Urinary bladder (tissue), 3 donors: ENCODE measurements at regions not wholly inside any gene's neighbourhood (a gene's known extent, or its start where the extent isn't known, plus 50 kb on each side); places are given as distances from the start of the nearest gene placed in this dataset.

ENCODE experiments used
- DNase-seq: peaks from one replicate; pipeline ENCODE4 v3.0.0-alpha.2; 2015; ENCODE audit errors: extremely low spot score
- H3K27ac ChIP-seq: one replicate; pipeline ENCODE4 v1.5.1; 2013; ENCODE audit warnings: low read depth, mild to moderate bottlenecking, moderate library complexity
- H3K36me3 ChIP-seq: one replicate; pipeline ENCODE4 v1.6.1; 2013; ENCODE audit warnings: mild to moderate bottlenecking, moderate library complexity; ENCODE audit not compliant: insufficient read depth
- H3K4me1 ChIP-seq: one replicate; pipeline ENCODE4 v1.6.1; 2013; ENCODE audit warnings: mild to moderate bottlenecking, moderate library complexity; ENCODE audit not compliant: insufficient read depth
- H3K4me3 ChIP-seq: one replicate; pipeline ENCODE4 v1.5.1; 2013; ENCODE audit warnings: low read depth, low read length
- WGBS: extraction: QIAGEN DNeasy Blood & Tissue Kit; methylation state at CpG from one replicate; pipeline ENCODE4 v1.1.7; 2013; 5-methylcytosine and 5-hydroxymethylcytosine counted together
- donor health status: healthy with polysubstance abuse.
- donor health status: healthy.

DNA sequence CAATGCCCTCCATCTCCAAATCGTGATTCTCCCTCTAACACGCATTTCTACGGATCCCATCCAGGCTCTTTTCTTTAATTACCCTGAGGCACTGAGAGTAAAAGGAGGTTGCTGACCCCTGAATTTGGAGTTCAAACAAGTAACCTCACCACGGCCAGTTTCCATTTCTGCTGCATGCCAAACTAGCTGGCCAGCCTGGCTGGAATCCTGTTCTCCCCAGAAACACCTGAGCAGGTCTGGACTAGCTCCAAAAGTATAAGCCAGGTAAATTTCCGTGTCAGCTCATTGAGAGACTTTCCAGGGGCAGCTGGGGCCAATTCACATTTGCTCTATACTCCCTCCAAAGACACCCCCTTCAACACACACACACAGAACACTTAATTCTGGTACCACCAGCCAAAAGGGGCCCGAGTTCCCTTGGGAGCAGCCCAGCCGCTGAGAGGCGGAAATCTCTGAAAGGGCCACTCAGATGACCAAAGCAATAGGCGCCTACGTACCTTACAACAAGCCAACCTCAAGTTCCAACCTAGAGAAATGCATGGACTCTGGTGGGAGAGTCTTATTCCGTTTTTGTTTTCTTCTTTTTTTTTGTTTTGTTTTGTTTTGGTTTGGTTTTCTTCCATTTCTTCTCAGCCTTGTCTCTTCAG is 131.4 kb downstream of the NDUFA12 start:
- Histone ChIP-seq H3K4me3 (no peak overlapping the region), H3K4me1 (peaks cover 9% of the 10 kb centered on the region), H3K27ac (no peak overlapping the region), H3K36me3 (no peaks in the 10 kb centered on the region)
- WGBS = 72% methylated on average over 11 of the region's 11 CpGs
- DNase-seq = no peak

DNA sequence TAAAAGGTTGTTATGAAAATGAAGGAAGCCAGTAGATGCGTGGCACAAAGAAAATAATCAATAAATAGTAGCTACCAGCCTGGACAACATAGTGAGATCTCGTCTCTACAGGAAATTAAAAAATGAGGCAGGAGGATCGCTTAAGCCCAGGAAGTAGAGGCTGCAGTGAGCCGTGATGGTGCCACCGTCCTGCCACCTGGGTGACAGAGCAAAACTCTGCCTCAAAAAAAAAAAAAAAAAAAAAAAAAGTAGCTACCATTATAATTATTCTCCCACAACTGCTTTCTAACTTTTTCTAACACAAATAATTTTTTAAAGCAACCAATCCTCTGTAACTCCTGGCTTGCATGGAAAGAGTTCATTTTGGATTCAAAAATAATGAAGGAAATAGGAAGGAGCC is 133.0 kb downstream of the NDUFA12 start:
- Histone ChIP-seq H3K27ac (no peak overlapping the region), H3K36me3 (no peaks in the 10 kb centered on the region), H3K4me1 (peaks cover 9% of the 10 kb centered on the region), H3K4me3 (no peak overlapping the region)
- no peak for DNase-seq
- WGBS = 95% methylated on average over 5 of the region's 5 CpGs

- no peak overlapping the region for H3K4me3 ChIP-seq
- 97% methylated on average over 2 of the region's 2 CpGs for WGBS
- no peak overlapping the region for H3K27ac ChIP-seq
- H3K36me3 ChIP-seq = no peaks in the 10 kb centered on the region
- H3K4me1 ChIP-seq = no peaks in the 10 kb centered on the region
- no peak for DNase-seq
Measured at GRCh38 chr12:94868161-94868560, 135.3 kb downstream of the NDUFA12 start.

DNA sequence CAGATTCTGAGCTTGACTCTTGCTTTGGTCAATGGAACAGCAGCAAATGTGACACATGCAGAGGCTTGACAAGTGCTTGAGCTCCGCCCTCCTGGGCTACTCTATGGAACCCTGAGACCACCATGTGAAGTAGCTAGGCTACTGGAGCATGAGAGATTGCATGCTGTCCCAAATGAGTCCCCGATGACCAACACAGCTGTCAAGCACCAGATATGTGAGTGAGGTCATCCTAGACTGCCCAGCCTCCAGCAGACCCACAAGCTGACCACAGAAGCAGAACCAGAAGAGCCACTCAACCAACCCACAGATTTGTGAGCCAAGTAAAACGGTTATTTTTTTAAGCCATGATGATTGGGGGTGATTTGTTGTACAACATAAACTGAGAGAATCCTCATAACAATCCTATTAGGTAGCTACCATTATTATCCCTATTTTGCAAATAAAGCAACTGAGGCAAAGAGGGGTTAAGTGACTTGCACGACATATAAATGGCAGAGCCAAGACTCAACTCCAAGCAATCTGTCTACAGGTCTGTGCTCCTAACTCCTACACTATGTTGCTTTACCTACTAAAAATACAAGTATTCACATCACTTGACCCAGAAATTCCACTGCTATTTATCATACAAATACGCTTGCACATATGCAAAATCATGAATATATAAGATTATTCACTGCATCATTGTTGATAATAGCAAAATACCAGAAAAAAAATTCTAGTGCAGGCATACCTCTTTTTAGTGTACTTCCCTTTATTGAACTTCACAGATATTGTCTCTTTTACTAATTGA is 136.2 kb downstream of the NDUFA12 start:
- DNase-seq = no peak
- H3K4me1 ChIP-seq = no peaks in the 10 kb centered on the region
- H3K36me3 ChIP-seq = no peaks in the 10 kb centered on the region
- no peak overlapping the region for H3K4me3 ChIP-seq
- WGBS = 90% methylated on average over 5 of the region's 5 CpGs
- no peak overlapping the region for H3K27ac ChIP-seq

GRCh38 chr12:94864987-94865386 is 138.5 kb downstream of the NDUFA12 start:
- WGBS = 93% methylated on average over 1 of the region's 1 CpG
- Histone ChIP-seq H3K36me3 (no peaks in the 10 kb centered on the region), H3K4me1 (no peaks in the 10 kb centered on the region), H3K27ac (no peak overlapping the region), H3K4me3 (no peak overlapping the region)
- no peak for DNase-seq

DNA sequence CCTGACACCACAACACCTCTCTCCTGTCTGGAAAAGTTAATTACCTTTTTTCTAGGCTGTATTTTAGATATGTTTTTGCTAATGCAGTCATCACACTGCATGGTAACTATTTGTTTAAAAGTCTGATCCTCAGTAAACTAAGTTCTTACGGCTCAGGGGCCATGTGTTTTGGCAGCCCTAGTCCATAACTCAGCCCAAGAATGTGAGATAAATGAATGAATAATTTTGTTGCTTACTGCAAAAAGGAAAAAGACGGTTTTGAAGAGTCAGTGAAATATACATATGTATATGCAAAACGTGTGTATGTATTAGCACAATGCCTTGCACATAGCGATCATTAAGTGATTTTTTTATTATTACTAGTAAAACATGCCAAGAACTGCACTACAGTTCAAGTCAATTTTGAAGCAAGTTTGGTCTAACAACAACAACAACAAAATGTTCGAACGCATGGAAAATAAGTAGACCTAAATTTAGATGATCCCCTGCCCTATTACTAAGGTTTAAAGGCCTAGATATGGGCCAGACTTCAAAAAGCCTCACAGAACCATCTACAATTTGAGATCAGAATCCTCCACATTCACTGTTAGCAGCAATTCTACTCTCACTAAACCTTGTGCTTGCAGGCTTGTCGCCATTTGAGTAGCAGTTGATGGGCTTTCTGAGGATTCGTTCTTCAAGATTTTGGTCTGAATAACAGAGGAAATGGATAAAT is 140.0 kb downstream of the NDUFA12 start:
- WGBS = 46% methylated on average over 8 of the region's 8 CpGs
- Histone ChIP-seq H3K4me3 (no peak overlapping the region), H3K36me3 (no peaks in the 10 kb centered on the region), H3K4me1 (no peaks in the 10 kb centered on the region), H3K27ac (no peak overlapping the region)
- DNase-seq = no peak

DNA sequence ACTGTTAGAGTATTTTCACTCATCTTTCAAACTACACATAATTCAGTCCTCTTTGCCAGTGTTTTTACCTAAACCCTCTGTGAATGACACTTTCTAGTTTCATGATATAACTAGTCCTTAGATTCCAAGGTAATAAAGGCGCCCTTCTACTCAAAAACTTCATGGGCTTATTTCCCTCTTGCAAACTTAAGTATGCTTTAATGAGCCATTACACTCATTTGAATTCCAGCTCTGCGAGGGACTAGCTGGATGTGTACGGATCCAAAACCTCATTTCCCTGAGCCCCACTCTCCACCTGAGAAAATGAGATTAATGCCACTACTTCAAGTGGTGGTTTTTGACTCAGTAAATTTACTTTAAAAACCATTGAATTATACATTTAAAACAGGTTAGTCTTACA is 141.1 kb downstream of the NDUFA12 start:
- no peak overlapping the region for H3K4me3 ChIP-seq
- no peaks in the 10 kb centered on the region for H3K36me3 ChIP-seq
- no peak overlapping the region for H3K27ac ChIP-seq
- DNase-seq = no peak
- no peaks in the 10 kb centered on the region for H3K4me1 ChIP-seq
- 91% methylated on average over 3 of the region's 3 CpGs for WGBS

DNA sequence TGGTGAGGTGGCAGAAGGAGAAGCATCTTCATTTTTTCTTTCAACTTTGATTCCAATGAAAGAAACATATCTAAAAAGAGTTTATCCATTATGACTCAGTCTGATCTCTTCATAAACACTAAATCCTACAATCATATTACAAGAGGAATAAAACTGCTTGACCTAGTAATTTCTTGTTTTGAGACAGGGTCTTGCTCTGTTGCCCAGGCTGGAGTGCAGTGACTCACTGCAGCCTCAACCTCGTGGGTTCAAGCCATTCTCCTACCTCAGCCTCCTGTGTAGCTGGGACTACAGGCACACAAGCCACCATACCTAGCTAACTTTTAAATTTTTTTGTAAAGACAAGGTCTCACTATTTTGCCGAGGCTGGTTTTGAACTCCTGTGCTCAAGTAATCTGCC is 147.2 kb downstream of the NDUFA12 start:
- Histone ChIP-seq H3K4me1 (no peaks in the 10 kb centered on the region), H3K36me3 (no peaks in the 10 kb centered on the region), H3K4me3 (no peak overlapping the region), H3K27ac (no peak overlapping the region)
- no peak for DNase-seq
- 49% methylated on average over 2 of the region's 2 CpGs for WGBS

DNA sequence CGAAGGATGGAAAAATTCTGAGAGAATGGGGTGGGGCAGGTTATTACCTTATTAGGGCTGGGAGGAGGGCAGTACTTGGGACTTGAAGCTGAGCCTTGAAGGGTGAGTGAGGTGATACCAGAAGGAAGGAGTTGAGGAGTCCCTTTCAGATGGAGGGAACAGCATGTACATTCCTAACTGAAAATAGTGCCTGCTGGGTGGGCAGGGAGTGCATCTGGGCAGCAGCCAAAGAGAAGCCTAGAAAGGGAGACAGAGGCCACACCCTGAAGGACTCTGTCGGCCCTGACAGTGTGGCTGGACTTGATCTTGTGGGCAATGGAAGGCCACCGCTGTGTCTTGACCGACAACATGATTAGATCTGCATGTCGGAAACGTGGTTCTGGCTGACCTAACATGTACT is 147.6 kb downstream of the NDUFA12 start:
- 67% methylated on average over 6 of the region's 6 CpGs for WGBS
- Histone ChIP-seq H3K4me3 (no peak overlapping the region), H3K27ac (no peak overlapping the region), H3K36me3 (no peaks in the 10 kb centered on the region), H3K4me1 (no peaks in the 10 kb centered on the region)
- DNase-seq = no peak

GRCh38 chr12:94851396-94852028 is 152.0 kb downstream of the NDUFA12 start:
- H3K27ac ChIP-seq = no peak overlapping the region
- no peak for DNase-seq
- 85% methylated on average over 2 of the region's 2 CpGs for WGBS
- no peaks in the 10 kb centered on the region for H3K36me3 ChIP-seq
- H3K4me1 ChIP-seq = no peaks in the 10 kb centered on the region
- H3K4me3 ChIP-seq = no peak overlapping the region

DNA sequence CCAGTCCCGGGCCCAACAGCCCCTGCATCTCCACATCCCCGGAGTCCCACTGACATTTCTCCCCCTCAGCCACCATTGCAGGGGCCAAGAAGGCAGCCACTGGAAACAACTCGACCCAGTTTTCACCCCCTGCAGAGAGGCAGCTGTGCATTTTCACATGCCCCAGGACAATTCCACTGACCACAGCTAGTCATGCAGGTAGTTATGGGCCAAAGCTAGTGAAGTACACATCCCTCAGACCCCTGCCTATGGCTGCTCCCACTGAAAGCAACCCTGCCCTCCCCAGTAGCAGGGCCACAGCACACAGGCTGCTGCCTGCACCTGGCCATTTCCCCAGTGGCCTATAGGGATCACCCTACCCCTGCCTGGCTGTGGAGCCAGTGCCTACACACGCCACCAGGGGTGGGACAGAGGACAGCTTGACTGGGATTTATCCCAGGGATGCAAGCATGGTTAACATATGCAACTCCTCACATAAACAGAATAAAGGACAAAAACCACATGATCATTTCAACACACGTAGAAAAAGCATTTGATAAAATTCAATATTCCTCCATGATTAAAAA is 154.0 kb downstream of the NDUFA12 start:
- no peak for DNase-seq
- 82% methylated on average over 5 of the region's 5 CpGs for WGBS
- H3K4me1 ChIP-seq = no peaks in the 10 kb centered on the region

GRCh38 chr12:94848966-94849365 is 154.5 kb downstream of the NDUFA12 start:
- Histone ChIP-seq H3K4me3 (no peak overlapping the region), H3K27ac (no peak overlapping the region), H3K36me3 (no peaks in the 10 kb centered on the region), H3K4me1 (no peaks in the 10 kb centered on the region)
- DNase-seq = no peak
- 89% methylated on average over 4 of the region's 4 CpGs for WGBS

More for the DNA sequence above, 154.0 kb downstream of the NDUFA12 start:
- no peak overlapping the region for H3K4me3 ChIP-seq
- H3K27ac ChIP-seq = no peak overlapping the region
- no peaks in the 10 kb centered on the region for H3K36me3 ChIP-seq

DNA sequence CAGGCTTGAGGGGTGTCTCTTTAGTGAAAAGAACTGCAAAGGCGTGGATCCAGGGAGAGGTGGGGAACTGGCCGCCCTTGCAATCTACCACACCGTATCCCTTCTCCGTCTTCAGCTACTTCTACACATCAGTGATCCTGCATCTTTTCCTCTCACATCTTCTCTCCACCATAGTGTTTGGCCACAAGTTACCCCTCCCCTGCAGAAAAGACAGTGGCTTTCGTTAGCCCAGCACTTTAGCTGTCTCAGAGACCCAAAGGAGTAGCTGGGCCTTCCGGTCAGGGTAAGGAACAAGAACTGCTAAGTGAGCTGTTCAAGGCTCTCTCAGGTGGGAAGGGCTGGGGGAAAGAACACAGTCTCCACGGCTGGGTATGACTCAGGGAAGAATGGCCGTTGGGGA is 158.4 kb downstream of the NDUFA12 start:
- Histone ChIP-seq H3K4me1 (no peaks in the 10 kb centered on the region), H3K4me3 (no peak overlapping the region), H3K36me3 (no peaks in the 10 kb centered on the region), H3K27ac (no peak overlapping the region)
- 89% methylated on average over 8 of the region's 8 CpGs for WGBS
- DNase-seq = no peak
